Fibroblast of villous mesenchyme (primary cell): ENCODE measurements at regions not wholly inside any gene's neighbourhood (a gene's known extent, or its start where the extent isn't known, plus 50 kb on each side); places are given as distances from the start of the nearest gene placed in this dataset.

Experiments
- DNase-seq: peaks from one replicate; pipeline ENCODE4 v3.0.0-alpha.2; 2010; ENCODE audit warnings: low read depth
- H3K4me3 ChIP-seq: 2 replicates; pipeline ENCODE4 v1.5.1; 2011; ENCODE audit warnings: low read depth, mild to moderate bottlenecking, low read length
- CTCF ChIP-seq: IDR thresholded peaks from 2 replicates; pipeline ENCODE4 v1.5.1; 2012; ENCODE audit warnings: low read depth, mild to moderate bottlenecking, low read length; ENCODE audit not compliant: insufficient read depth

GRCh38 chr19:29263305-29264135 is 50.6 kb upstream of the UQCRFS1 start:
- peak; percentile 38 for TF ChIP-seq CTCF
- peak; percentile 2 for DNase-seq

GRCh38 chr19:29264897-29265296 is 51.9 kb upstream of the UQCRFS1 start:
- no peak for DNase-seq
- H3K4me3 ChIP-seq, result no peak overlapping the region
- no peak for TF ChIP-seq CTCF

More at GRCh38 chr19:29263305-29264135, 50.6 kb upstream of the UQCRFS1 start:
- H3K4me3 ChIP-seq, result no peak overlapping the region

GRCh38 chr19:29265436-29265835 is 52.5 kb upstream of the UQCRFS1 start:
- no peak for DNase-seq
- TF ChIP-seq CTCF, result no peak
- no peak overlapping the region for H3K4me3 ChIP-seq

- no peak overlapping the region for H3K4me3 ChIP-seq
- DNase-seq, result no peak
- TF ChIP-seq CTCF, result no peak
Observed at GRCh38 chr19:29266001-29266400, 53.0 kb upstream of the UQCRFS1 start.

GRCh38 chr19:29266603-29267002 is 53.7 kb upstream of the UQCRFS1 start:
- TF ChIP-seq CTCF, result no peak
- DNase-seq, result no peak
- no peak overlapping the region for H3K4me3 ChIP-seq

GRCh38 chr19:29267701-29268100 is 54.8 kb upstream of the UQCRFS1 start:
- H3K4me3 ChIP-seq, result no peak overlapping the region
- no peak for DNase-seq
- TF ChIP-seq CTCF, result no peak

GRCh38 chr19:29268103-29268502 is 55.2 kb upstream of the UQCRFS1 start:
- no peak for DNase-seq
- TF ChIP-seq CTCF, result no peak

More at GRCh38 chr19:29268103-29268502, 55.2 kb upstream of the UQCRFS1 start:
- H3K4me3 ChIP-seq, result no peak overlapping the region
